DND-41 (cell line): ENCODE measurements at regions not wholly inside any gene's neighbourhood (a gene's known extent, or its start where the extent isn't known, plus 50 kb on each side); places are given as distances from the start of the nearest gene placed in this dataset.

Source experiments
- ATAC-seq: fragments of 200-7000 bp; cut with Tn5 transposase; 3 replicates; pipeline ENCODE4 v1.9.1; 2021; ENCODE audit warnings: low read depth; ENCODE audit not compliant: insufficient read depth
- DNase-seq: peaks from one replicate; pipeline ENCODE4 v3.0.0-alpha.2; 2020
- H2AFZ ChIP-seq: 2 replicates; pipeline ENCODE4 v1.6.0; 2012; ENCODE audit warnings: low read depth, low read length
- H3K27ac ChIP-seq: 2 replicates; pipeline ENCODE4 v1.5.1; 2012; ENCODE audit warnings: low read length, inconsistent platforms
- H3K27me3 ChIP-seq: fragments of 200-600 bp; sonication (generic); 2 replicates; pipeline ENCODE4 v1.6.0; 2012; ENCODE audit warnings: low read length, mild to moderate bottlenecking, inconsistent platforms; ENCODE audit not compliant: insufficient read depth, poor library complexity
- H3K36me3 ChIP-seq: 2 replicates; pipeline ENCODE4 v1.5.1; 2012; ENCODE audit warnings: low read length, inconsistent platforms; ENCODE audit not compliant: insufficient read depth
- H3K4me1 ChIP-seq: 2 replicates; pipeline ENCODE4 v1.5.1; 2012; ENCODE audit warnings: mild to moderate bottlenecking, low read length; ENCODE audit not compliant: insufficient read depth
- H3K4me2 ChIP-seq: 2 replicates; pipeline ENCODE4 v1.6.0; 2012; ENCODE audit warnings: mild to moderate bottlenecking, moderate library complexity, low read length, inconsistent platforms; ENCODE audit not compliant: insufficient read depth
- H3K4me3 ChIP-seq, 2 experiments: fragments of 200-600 bp in 1 of 2; shearing (Covaris generic) in 1 of 2; 2 replicates each; pipeline ENCODE4 v1.5.1; 2012 to 2016; ENCODE audit warnings: inconsistent platforms in 2 of 2, low read length in 2 of 2, mild to moderate bottlenecking in 2 of 2, low read depth in 1 of 2, moderate library complexity in 1 of 2
- H3K79me2 ChIP-seq: 2 replicates; pipeline ENCODE4 v1.6.0; 2012; ENCODE audit warnings: low read length, inconsistent platforms; ENCODE audit not compliant: insufficient read depth
- H3K9ac ChIP-seq: 2 replicates; pipeline ENCODE4 v1.6.0; 2012; ENCODE audit warnings: low read depth, mild to moderate bottlenecking, inconsistent platforms, low read length, moderate library complexity
- H3K9me3 ChIP-seq: 2 replicates; pipeline ENCODE4 v1.5.1; 2012; ENCODE audit warnings: low read length, moderate library complexity, mild to moderate bottlenecking, inconsistent platforms; ENCODE audit not compliant: insufficient read depth, severe bottlenecking
- H4K20me1 ChIP-seq: 2 replicates; pipeline ENCODE4 v1.6.0; 2012; ENCODE audit warnings: low read length; ENCODE audit not compliant: insufficient read depth
- EZH2 ChIP-seq: IDR thresholded peaks from 3 replicates; pipeline ENCODE4 v1.6.1; 2012; ENCODE audit warnings: borderline replicate concordance, low read depth, mild to moderate bottlenecking, moderate library complexity, low read length, inconsistent platforms; ENCODE audit not compliant: severe bottlenecking
- TF ChIP-seq, protein P1 (sequence below): IDR thresholded peaks from 2 replicates; pipeline ENCODE4 v1.5.1; 2012; ENCODE audit warnings: borderline replicate concordance, low read length, moderate library complexity, mild to moderate bottlenecking; ENCODE audit not compliant: poor library complexity, severe bottlenecking; ENCODE audit errors: extremely low read depth

DNA sequence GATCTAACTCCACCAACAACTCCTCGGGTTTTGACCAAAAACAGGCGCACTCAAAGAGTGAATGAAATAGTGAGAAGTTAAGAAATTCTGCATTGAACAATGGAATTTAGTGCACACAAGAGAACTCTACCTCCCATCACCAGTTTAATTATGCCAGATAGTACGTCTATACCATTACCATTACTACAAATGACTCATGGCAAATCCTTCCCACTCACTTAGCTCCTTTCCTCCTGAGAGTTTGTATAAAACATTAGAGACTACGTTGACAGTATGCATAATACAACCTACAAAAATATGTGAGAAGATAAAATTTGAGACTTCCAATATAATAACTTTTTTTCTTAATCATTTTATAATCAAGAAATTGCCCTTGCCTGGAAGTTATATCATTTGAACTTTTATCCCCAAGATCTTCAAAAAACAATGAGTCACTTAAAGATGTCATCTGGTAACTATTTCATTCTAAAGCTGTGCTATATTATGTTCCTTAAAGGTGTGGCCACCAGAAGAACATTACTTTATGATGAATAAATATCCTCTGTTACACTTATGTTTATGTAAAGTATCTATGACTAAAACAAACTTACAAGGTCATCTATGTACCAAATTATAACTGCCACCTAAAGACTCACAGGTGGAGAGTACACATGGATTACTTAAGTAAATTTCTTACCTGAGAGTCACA is 297.9 kb upstream of the PTGER4 start:
- Histone ChIP-seq H3K9ac (no peak overlapping the region), H3K4me2 (no peak overlapping the region), H3K27me3 (no peaks in the 10 kb centered on the region), H2AFZ (no peak overlapping the region), H3K36me3 (no peaks in the 10 kb centered on the region), H3K4me1 (peaks cover 59% of the 10 kb centered on the region), H3K27ac (no peak overlapping the region), H3K9me3 (no peaks in the 10 kb centered on the region), H3K79me2 (no peaks in the 10 kb centered on the region), H4K20me1 (no peaks in the 10 kb centered on the region), H3K4me3 (no peak overlapping the region)
- TF ChIP-seq, protein P1, sequence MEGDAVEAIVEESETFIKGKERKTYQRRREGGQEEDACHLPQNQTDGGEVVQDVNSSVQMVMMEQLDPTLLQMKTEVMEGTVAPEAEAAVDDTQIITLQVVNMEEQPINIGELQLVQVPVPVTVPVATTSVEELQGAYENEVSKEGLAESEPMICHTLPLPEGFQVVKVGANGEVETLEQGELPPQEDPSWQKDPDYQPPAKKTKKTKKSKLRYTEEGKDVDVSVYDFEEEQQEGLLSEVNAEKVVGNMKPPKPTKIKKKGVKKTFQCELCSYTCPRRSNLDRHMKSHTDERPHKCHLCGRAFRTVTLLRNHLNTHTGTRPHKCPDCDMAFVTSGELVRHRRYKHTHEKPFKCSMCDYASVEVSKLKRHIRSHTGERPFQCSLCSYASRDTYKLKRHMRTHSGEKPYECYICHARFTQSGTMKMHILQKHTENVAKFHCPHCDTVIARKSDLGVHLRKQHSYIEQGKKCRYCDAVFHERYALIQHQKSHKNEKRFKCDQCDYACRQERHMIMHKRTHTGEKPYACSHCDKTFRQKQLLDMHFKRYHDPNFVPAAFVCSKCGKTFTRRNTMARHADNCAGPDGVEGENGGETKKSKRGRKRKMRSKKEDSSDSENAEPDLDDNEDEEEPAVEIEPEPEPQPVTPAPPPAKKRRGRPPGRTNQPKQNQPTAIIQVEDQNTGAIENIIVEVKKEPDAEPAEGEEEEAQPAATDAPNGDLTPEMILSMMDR: no peak
- TF ChIP-seq EZH2: no peak
- no peak for ATAC-seq
- no peak for DNase-seq

DNA sequence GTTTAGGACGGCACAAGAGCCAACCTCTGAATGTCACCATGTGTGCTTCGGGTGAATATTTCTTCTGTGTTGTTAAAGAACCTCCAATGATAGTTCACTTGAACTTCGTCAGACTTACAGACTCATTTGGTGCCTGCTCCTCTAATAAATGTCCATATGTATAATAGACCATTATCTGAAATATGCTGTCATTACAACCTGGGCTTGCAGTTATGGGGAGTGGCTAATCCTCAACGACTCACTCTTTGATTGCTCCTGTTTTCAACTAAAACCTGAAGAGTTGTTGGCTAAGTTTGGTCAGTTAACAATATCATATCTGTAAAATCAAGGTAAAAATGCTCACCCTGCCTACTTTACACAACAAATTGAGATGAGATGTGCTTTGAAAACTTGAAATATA is 298.7 kb upstream of the PTGER4 start:
- H3K27ac ChIP-seq: no peak overlapping the region
- no peaks in the 10 kb centered on the region for H3K27me3 ChIP-seq
- TF ChIP-seq, protein P1: no peak
- no peak for TF ChIP-seq EZH2
- peaks cover 51% of the 10 kb centered on the region for H3K4me1 ChIP-seq
- no peak overlapping the region for H3K4me3 ChIP-seq
- no peak overlapping the region for H2AFZ ChIP-seq
- no peaks in the 10 kb centered on the region for H3K9me3 ChIP-seq
- no peaks in the 10 kb centered on the region for H4K20me1 ChIP-seq
- H3K36me3 ChIP-seq: no peaks in the 10 kb centered on the region
- no peak overlapping the region for H3K4me2 ChIP-seq
- ATAC-seq: no peak
- H3K9ac ChIP-seq: no peak overlapping the region
- H3K79me2 ChIP-seq: no peaks in the 10 kb centered on the region
- DNase-seq: no peak

DNA sequence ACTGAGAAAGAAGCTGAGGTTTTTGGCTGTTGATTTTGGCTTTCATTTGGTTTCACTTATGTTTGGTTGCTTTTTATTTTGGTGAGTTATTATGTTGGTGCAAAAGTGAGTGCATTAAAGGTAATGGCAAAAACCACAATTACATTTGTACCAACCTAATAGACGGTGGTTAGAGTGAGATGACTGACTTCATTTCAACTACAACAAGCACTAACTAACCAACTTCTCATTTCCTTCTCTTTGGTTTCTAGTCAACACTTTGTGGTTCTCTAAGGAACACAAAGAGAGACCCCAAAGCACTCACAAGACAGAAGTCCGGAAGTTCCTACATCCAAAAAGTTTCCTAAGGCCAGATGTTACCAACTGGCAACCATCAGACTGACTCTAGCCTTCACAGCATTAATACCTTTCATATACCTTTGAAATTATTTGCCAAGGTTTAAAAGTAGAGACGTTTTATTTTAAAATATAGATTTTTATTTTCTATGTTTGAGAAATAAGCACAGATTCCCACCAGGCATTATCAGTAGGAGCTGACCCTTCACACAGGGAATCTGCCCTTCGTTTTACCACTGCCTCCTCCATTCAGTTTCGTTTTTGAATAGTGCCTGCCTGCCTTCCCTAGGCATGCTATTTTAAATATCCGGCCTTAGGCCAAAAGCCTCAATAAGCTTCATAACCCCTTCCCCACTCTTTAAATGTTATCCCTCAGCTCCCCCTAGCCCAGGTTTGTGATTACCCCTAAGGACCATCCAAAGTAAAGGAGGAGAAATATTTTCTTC is 301.1 kb upstream of the PTGER4 start:
- peak; percentile 75 for ATAC-seq

More for the DNA sequence above, 301.1 kb upstream of the PTGER4 start:
- H3K36me3 ChIP-seq: no peaks in the 10 kb centered on the region
- no peak overlapping the region for H3K4me3 ChIP-seq
- no peak overlapping the region for H3K9ac ChIP-seq
- no peak for TF ChIP-seq EZH2
- TF ChIP-seq, protein P1: no peak
- no peaks in the 10 kb centered on the region for H3K9me3 ChIP-seq
- H3K27ac ChIP-seq: peak overlapping the region; percentile 28
- no peaks in the 10 kb centered on the region for H3K27me3 ChIP-seq
- no peak for DNase-seq
- H3K79me2 ChIP-seq: no peaks in the 10 kb centered on the region
- H2AFZ ChIP-seq: 0 out of 2 replicates have a peak overlapping the region, but pooled peaks have one; percentile 45
- H4K20me1 ChIP-seq: no peaks in the 10 kb centered on the region
- H3K4me2 ChIP-seq: no peak overlapping the region
- H3K4me1 ChIP-seq: peaks cover 27% of the 10 kb centered on the region
